Astrocyte of the cerebellum (primary cell): ENCODE measurements at regions not wholly inside any gene's neighbourhood (a gene's known extent, or its start where the extent isn't known, plus 50 kb on each side); places are given as distances from the start of the nearest gene placed in this dataset.

ENCODE experiments used
- DNase-seq: peaks from one replicate; pipeline ENCODE4 v3.0.0-alpha.2; 2011; ENCODE audit warnings: low read depth
- H3K4me3 ChIP-seq: 2 replicates; pipeline ENCODE4 v1.5.1; 2011; ENCODE audit warnings: mild to moderate bottlenecking, low read depth, low read length, moderate library complexity
- CTCF ChIP-seq: IDR thresholded peaks from 2 replicates; pipeline ENCODE4 v1.5.1; 2012; ENCODE audit warnings: low read length, low read depth, moderate library complexity, mild to moderate bottlenecking; ENCODE audit errors: missing control alignments
- in situ Hi-C: cut with HindIII; loops from 2 replicates; pipeline ENCODE4 v1.10.0; 2017; ENCODE audit warnings: low sequenced_read_pairs

- TF ChIP-seq CTCF = no peak
- no peak overlapping the region for H3K4me3 ChIP-seq
- in situ Hi-C loops = no loop called here
- no peak for DNase-seq
These were observed 65.2 kb upstream of the CDON start for GRCh38 chr11:126127898-126128297.

- H3K4me3 ChIP-seq = no peak overlapping the region
- TF ChIP-seq CTCF = no peak
- in situ Hi-C loops = no loop called here
- no peak for DNase-seq
These were observed 64.7 kb upstream of the CDON start for GRCh38 chr11:126127284-126127845.

GRCh38 chr11:126124231-126124661 lies 61.6 kb upstream of the CDON start:
- TF ChIP-seq CTCF = no peak
- no peak overlapping the region for H3K4me3 ChIP-seq
- no peak for DNase-seq
- in situ Hi-C loops = no loop called here

- TF ChIP-seq CTCF = no peak
- no peak overlapping the region for H3K4me3 ChIP-seq
- in situ Hi-C loops = no loop called here
- no peak for DNase-seq
These were observed 61.0 kb upstream of the CDON start for GRCh38 chr11:126123686-126124085.

GRCh38 chr11:126122863-126123262 lies 60.2 kb upstream of the CDON start:
- H3K4me3 ChIP-seq = no peak overlapping the region
- DNase-seq = no peak
- in situ Hi-C loops = no loop called here
- no peak for TF ChIP-seq CTCF

GRCh38 chr11:126121296-126121695 lies 58.6 kb upstream of the CDON start:
- no peak for TF ChIP-seq CTCF
- no peak for DNase-seq
- in situ Hi-C loops = no loop called here
- no peak overlapping the region for H3K4me3 ChIP-seq

- no peak overlapping the region for H3K4me3 ChIP-seq
- no peak for DNase-seq
- no peak for TF ChIP-seq CTCF
- in situ Hi-C loops = no loop called here
These were observed 56.1 kb upstream of the CDON start for GRCh38 chr11:126118806-126119205.
